Activated CD4-positive, alpha-beta T cell treated with anti-CD3 and anti-CD28 coated beads, Interleukin-2, amount 10 ng/mL, durations not matched to agents 24 days and 14 days (primary cell): ENCODE measurements at regions not wholly inside any gene's neighbourhood (a gene's known extent, or its start where the extent isn't known, plus 50 kb on each side); places are given as distances from the start of the nearest gene placed in this dataset.

Source experiments
- DNase-seq: peaks from one replicate; pipeline ENCODE4 v3.0.0; 2022
- H3K27ac Mint-ChIP-seq: one replicate; pipeline ENCODE4 v1.8.0; 2022; ENCODE audit warnings: mild to moderate bottlenecking, mixed read lengths
- H3K27me3 Mint-ChIP-seq: one replicate; pipeline ENCODE4 v1.8.0; 2022; ENCODE audit warnings: mixed read lengths
- H3K36me3 Mint-ChIP-seq: one replicate; pipeline ENCODE4 v1.8.0; 2022; ENCODE audit warnings: low read depth, mild to moderate bottlenecking, mixed read lengths
- H3K4me1 Mint-ChIP-seq: one replicate; pipeline ENCODE4 v1.8.0; 2021; ENCODE audit warnings: mixed read lengths
- H3K4me3 Mint-ChIP-seq: one replicate; pipeline ENCODE4 v1.8.0; 2022; ENCODE audit warnings: mild to moderate bottlenecking, moderate library complexity, mixed read lengths
- H3K9me3 Mint-ChIP-seq: one replicate; pipeline ENCODE4 v1.8.0; 2021; ENCODE audit warnings: mixed read lengths
- intact Hi-C: fragments of 100-400 bp; cut with micrococcal nuclease; formaldehyde crosslinking; loops from one replicate; pipeline ENCODE4 v1.15.1; 2023

DNA sequence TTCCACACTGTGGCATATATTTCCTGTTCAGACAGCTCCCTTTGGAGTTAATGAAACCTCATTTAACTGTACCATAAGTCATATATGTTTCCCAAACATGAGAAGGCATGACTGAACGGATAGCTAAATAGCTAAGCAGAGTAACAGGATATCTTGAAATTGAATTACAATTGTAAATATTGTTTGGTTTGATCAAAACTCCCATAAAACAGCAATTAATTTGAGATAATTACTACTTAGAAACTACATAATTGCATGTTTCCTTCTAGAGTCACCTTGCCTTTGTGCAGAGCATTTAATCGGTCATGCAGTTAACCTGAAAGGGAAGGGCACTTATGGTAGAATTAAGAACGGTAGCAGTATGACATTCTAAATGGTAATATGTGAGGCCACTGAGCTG, 179.0 kb upstream of the MAP3K7 start:
- H3K9me3 Mint-ChIP-seq: no peaks in the 10 kb centered on the region
- H3K27ac Mint-ChIP-seq: no peak overlapping the region
- H3K4me3 Mint-ChIP-seq: no peak overlapping the region
- peaks cover 3% of the 10 kb centered on the region for H3K27me3 Mint-ChIP-seq
- intact Hi-C loops: no loop called here
- H3K36me3 Mint-ChIP-seq: no peaks in the 10 kb centered on the region
- no peak for DNase-seq
- no peaks in the 10 kb centered on the region for H3K4me1 Mint-ChIP-seq

DNA sequence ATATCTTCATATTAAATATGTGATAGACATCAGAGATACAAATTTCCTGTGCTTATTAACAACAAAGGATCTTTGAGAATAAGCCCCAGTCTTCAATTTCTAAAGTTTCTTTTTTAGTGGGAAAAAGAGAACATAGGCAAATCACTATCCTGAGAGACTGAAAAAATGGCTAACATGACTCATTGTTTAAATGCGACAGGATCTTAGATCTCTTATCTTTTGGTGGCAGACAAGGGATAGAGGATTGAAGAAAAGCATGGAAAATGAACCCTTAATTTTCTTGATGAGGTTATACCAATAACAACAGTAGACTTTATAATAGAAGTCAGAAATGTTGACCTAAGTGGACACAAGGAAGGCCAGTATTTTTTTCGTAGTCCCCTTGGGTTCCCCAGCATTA, 178.6 kb upstream of the MAP3K7 start:
- H3K4me1 Mint-ChIP-seq: no peaks in the 10 kb centered on the region
- no peaks in the 10 kb centered on the region for H3K9me3 Mint-ChIP-seq
- no peak overlapping the region for H3K27ac Mint-ChIP-seq
- no peaks in the 10 kb centered on the region for H3K36me3 Mint-ChIP-seq
- no peak overlapping the region for H3K4me3 Mint-ChIP-seq
- H3K27me3 Mint-ChIP-seq: peaks cover 3% of the 10 kb centered on the region
- DNase-seq: no peak
- intact Hi-C loops: no loop called here

DNA sequence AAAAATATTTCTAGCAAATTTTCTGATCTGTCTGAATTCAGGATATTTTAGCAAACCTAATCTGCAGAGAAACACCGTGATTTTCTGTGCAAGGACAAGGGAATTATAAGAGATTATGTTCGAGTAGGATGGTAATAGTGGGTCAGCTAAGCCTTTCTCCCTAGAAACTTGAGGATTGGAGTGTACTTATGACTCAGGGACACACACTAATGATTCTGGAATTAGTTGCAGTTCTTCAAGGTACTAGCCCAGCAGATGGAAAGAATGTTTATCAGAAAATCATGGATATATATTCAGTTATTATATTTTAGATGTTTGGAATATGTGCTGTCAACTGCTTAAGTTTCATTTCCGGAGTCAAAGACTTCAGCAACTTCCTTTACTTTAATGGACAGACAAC, 177.1 kb upstream of the MAP3K7 start:
- no peak overlapping the region for H3K27ac Mint-ChIP-seq
- no peaks in the 10 kb centered on the region for H3K4me1 Mint-ChIP-seq
- H3K4me3 Mint-ChIP-seq: no peak overlapping the region
- intact Hi-C loops: no loop called here
- no peaks in the 10 kb centered on the region for H3K9me3 Mint-ChIP-seq
- H3K36me3 Mint-ChIP-seq: no peaks in the 10 kb centered on the region
- H3K27me3 Mint-ChIP-seq: peaks cover 3% of the 10 kb centered on the region
- DNase-seq: no peak

DNA sequence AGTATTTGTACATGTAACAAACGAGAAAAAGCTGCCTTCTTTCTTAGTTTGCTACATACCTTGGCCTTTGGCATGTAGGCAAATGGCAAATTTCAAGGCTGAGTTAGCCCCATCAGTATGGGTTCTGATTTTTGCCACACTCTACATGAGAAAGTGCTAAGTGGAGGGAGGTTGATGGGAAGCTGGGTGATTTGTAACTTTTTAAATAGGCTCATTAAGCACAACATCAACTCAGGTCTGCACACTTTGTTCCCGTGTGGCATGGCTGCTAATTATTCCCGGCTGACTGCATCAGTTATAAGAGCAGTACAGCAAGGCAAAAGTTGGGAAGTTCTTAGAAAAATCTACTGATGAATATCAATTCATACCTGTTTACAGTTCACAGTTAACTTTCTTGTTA, 172.8 kb upstream of the MAP3K7 start:
- no peaks in the 10 kb centered on the region for H3K36me3 Mint-ChIP-seq
- intact Hi-C loops: no loop called here
- peaks cover 7% of the 10 kb centered on the region for H3K27me3 Mint-ChIP-seq
- no peak for DNase-seq
- H3K27ac Mint-ChIP-seq: no peak overlapping the region
- no peaks in the 10 kb centered on the region for H3K4me1 Mint-ChIP-seq
- no peaks in the 10 kb centered on the region for H3K9me3 Mint-ChIP-seq
- H3K4me3 Mint-ChIP-seq: no peak overlapping the region

DNA sequence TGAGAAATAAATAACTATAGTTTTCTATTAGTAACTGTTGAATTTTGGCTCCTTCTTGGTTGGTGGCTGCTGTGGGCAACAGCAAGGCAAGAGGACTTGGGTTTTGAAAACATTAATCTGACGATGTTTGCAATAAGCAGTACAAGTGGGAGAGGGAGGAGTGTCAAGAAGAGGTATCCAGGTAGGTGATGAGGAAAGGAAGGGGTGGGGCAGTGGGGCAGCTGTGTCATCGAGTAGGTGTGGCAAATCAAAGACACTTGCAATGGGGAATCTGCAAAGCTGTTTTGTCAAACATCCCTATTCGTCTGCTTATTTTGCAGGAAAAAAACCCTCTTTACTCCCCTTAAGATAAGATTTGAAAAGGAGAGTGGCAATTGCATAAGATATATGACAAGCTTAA, 171.9 kb upstream of the MAP3K7 start:
- peaks cover 7% of the 10 kb centered on the region for H3K27me3 Mint-ChIP-seq
- H3K4me1 Mint-ChIP-seq: no peaks in the 10 kb centered on the region
- H3K36me3 Mint-ChIP-seq: no peaks in the 10 kb centered on the region
- H3K27ac Mint-ChIP-seq: no peak overlapping the region
- intact Hi-C loops: no loop called here
- H3K4me3 Mint-ChIP-seq: no peak overlapping the region
- no peaks in the 10 kb centered on the region for H3K9me3 Mint-ChIP-seq
- no peak for DNase-seq

DNA sequence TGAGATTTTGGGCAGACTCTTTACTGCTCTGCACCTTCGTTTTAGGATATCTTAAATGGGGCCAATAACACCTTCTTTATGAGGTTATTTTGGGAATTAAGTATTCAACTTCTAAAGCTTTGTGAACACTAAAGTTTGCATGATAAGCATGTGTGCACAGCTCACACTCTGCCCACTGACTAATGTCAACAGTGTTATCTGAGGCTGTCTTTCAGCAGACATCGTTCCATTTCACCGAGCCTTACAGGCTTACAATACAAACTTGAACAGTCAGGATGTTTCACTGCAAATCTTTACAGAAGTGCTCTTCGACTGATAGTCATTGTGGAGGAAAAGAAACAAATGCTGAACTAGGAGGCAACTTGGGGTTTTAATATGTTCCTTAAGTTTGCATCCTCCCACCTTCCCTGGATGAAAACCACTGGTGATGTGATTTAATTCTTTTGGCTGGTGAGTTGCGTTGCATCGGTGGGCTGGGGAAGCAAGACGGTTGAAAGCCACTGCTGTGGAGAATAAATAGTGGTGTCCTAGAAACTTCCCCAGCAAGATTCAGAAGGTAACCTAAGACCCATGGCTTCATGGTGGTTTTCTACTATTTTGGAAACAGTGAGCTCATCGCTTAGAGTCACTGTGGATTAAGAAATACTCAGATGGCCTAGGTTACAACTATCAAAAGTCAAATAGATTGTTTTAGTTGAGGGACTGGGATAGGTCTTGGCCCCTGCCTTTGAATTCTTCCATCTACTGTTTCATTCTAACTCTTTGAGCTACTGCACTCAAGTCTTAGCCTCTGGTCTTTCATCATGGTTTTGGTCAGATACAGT, 167.2 kb upstream of the MAP3K7 start:
- no peak for DNase-seq
- Mint-ChIP-seq H3K36me3 (no peaks in the 10 kb centered on the region), H3K27ac (no peak overlapping the region), H3K4me1 (no peaks in the 10 kb centered on the region), H3K4me3 (no peak overlapping the region), H3K27me3 (peaks cover 8% of the 10 kb centered on the region), H3K9me3 (no peaks in the 10 kb centered on the region)
- intact Hi-C loops: no loop called here

DNA sequence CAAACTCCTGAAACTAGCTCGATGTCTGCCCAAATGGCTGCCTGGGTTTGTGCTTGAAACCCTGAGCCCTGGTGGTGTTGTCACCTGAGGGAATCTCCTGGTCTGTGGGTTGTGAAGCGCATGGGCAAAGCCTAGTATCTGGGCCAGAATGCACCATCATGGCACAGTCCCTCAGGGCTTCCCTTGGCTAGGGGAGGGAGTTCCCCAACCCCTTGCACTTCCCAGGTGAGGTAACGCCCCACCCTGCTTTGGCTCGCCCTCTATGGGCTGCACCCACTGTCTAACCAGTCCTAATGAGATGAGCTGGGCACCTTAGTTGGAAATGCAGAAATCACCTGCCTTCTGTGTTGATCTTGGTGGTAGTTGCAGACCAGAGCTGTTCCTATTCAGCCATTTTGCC, 152.9 kb upstream of the MAP3K7 start:
- Mint-ChIP-seq H3K27me3 (peaks cover 8% of the 10 kb centered on the region), H3K27ac (no peak overlapping the region), H3K4me3 (no peak overlapping the region), H3K4me1 (no peaks in the 10 kb centered on the region), H3K9me3 (no peaks in the 10 kb centered on the region), H3K36me3 (no peaks in the 10 kb centered on the region)
- intact Hi-C loops: no loop called here
- DNase-seq: peak; percentile 34

DNA sequence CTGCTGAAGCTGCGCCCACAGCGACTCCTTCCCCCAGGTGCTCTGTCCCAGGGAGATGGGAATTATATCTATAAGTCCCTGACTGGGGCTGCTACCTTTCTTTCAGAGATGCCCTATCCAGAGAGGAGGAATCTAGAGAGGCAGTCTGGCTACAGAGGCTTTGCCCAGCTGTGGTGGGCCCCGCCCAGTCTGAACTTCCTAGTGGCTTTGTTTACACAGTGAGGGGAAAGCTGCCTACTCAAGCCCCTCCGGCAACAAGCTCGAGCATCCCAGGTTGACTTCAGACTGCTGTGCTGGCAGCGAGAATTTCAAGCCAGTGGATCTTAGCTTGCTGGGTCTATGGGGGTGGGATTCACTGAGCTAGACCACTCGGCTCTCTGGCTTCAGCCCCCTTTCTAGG, 152.5 kb upstream of the MAP3K7 start:
- Mint-ChIP-seq H3K4me3 (no peak overlapping the region), H3K36me3 (no peaks in the 10 kb centered on the region), H3K9me3 (peaks cover 1% of the 10 kb centered on the region), H3K27me3 (peaks cover 8% of the 10 kb centered on the region), H3K4me1 (no peaks in the 10 kb centered on the region), H3K27ac (no peak overlapping the region)
- intact Hi-C loops: no loop called here
- peak; percentile 44 for DNase-seq

DNA sequence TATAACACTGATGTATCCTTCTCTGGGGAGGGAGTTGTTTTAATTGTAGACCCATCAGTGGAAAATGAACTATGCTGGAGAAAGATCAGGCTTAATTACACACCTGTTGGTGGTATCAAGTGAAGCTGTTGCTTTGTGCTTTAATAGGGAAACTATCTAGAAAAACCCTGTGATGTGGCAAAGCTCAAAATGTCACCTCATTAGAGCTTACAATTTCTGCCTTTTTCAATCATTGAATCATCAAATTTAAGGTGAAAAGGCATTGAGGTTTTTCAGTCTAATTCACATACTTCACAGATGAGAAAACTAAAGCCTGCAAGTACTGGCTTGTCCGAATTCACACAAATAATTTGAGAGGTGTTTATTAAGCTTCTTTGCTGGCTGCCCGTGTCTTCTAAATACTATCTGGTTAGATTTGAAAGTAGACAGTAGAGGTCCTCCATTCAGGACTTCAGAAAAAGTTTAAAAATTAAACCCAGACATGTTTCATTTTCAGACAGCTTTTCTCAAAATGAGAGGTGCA, 143.3 kb upstream of the MAP3K7 start:
- no peaks in the 10 kb centered on the region for H3K4me1 Mint-ChIP-seq
- intact Hi-C loops: no loop called here
- H3K9me3 Mint-ChIP-seq: peaks cover 5% of the 10 kb centered on the region
- H3K27ac Mint-ChIP-seq: no peak overlapping the region
- no peak overlapping the region for H3K4me3 Mint-ChIP-seq
- no peaks in the 10 kb centered on the region for H3K27me3 Mint-ChIP-seq
- no peaks in the 10 kb centered on the region for H3K36me3 Mint-ChIP-seq
- DNase-seq: no peak

DNA sequence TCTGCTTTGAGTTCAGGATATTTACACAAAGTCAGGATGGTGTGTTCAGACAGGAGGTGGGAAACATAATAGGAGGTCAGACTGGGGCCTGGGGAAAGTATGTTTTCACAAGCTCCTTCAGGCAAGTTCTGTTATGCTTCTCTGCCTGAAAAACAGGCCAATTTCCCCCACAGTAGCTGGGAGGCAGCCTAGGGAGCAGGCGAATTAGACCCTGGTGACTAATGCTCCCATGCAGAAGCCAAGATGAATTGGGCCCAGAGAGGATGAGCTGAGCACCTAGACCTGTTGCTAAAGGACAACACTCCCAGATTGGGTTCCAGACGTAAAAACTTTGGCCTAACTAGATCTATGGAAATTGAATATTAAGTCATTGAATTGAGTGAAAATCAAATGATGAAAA, 142.2 kb upstream of the MAP3K7 start:
- intact Hi-C loops: no loop called here
- no peak overlapping the region for H3K4me3 Mint-ChIP-seq
- peaks cover under 1% of the 10 kb centered on the region for H3K9me3 Mint-ChIP-seq
- DNase-seq: no peak
- H3K27ac Mint-ChIP-seq: no peak overlapping the region
- no peaks in the 10 kb centered on the region for H3K36me3 Mint-ChIP-seq
- no peaks in the 10 kb centered on the region for H3K4me1 Mint-ChIP-seq
- no peaks in the 10 kb centered on the region for H3K27me3 Mint-ChIP-seq

DNA sequence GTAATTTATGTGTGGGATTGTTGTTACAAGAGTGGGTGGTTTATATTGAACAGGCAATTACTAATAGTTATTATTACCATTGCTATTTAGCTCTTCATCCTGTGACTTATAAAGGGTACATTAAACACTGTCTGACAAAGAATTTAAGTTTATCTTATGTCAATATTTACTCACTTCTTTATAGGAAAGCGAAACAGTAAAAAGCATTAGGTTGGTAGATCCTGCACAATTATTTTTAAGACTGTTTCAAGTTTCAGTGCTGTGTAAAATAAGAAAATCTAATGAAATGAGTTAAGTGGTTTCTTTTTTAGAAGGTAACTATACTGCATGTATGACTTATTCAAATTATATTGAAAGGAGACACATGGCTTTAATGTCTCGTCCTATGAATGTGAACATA, 135.8 kb upstream of the MAP3K7 start:
- intact Hi-C loops: no loop called here
- Mint-ChIP-seq H3K36me3 (no peaks in the 10 kb centered on the region), H3K27ac (no peak overlapping the region), H3K4me3 (no peak overlapping the region), H3K4me1 (no peaks in the 10 kb centered on the region), H3K9me3 (no peaks in the 10 kb centered on the region), H3K27me3 (peaks cover 2% of the 10 kb centered on the region)
- no peak for DNase-seq

DNA sequence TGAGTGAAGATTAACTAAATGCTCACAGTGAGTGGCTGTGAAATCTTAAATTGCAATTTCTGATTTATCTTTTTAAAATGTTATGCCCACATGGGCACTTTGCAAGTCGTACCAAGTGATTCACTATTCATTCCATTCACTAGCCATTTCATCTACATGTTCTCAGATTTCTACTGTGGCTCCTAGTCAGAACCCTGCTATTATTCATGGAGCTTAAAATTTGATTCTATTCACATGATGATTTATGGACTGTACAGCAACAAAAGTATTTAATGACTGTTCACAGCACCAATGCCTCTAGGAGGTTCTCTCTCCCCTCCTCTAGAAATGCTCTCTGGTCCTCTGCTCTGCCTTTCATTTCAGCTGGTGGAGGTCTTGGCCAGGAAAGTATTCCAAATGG, 133.5 kb upstream of the MAP3K7 start:
- no peaks in the 10 kb centered on the region for H3K36me3 Mint-ChIP-seq
- no peaks in the 10 kb centered on the region for H3K9me3 Mint-ChIP-seq
- peaks cover 4% of the 10 kb centered on the region for H3K27me3 Mint-ChIP-seq
- intact Hi-C loops: no loop called here
- no peaks in the 10 kb centered on the region for H3K4me1 Mint-ChIP-seq
- H3K27ac Mint-ChIP-seq: no peak overlapping the region
- no peak for DNase-seq
- no peak overlapping the region for H3K4me3 Mint-ChIP-seq

DNA sequence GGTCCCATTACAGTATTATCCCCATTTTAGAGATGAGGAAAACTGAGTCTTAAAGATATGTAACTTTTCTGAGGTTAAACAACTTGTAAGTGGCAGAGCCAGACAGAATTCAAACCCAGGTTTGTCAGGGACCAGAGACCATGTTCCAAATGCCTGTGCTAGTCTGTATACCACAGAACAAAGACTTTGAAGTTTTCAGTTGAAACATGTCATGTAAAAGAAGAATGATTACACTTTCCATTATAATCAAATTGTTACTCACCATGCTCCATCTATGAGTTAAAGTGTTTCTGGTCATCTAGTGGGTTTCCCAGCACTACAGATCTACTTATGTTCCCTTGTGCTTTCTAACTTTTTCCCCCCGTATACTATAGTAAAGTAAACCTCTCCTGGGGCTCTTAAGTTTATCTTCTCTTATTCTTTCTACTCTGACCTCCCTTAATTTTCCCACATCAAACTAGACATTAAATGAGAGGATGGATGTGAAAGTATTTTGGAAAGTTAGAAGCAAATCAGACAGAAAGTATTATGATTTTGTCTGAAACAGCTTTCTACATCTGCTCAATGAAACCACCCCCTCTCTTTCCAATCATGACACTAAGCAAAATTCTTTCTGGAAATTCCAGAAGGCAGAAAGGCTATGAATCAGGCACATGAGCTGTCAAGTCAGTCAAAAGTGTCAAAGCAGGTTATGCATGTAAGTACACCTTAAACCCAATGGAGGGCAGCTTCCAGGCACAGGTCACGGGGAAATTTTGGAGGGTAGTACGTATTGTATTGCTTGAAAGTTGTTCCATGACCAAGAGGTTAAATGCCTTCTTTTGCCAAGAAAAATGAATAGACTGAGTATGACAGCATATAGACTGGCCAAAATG, 132.7 kb upstream of the MAP3K7 start:
- no peak for DNase-seq
- H3K4me1 Mint-ChIP-seq: no peaks in the 10 kb centered on the region
- intact Hi-C loops: no loop called here
- no peaks in the 10 kb centered on the region for H3K36me3 Mint-ChIP-seq
- H3K9me3 Mint-ChIP-seq: no peaks in the 10 kb centered on the region
- peaks cover 8% of the 10 kb centered on the region for H3K27me3 Mint-ChIP-seq
- H3K27ac Mint-ChIP-seq: peak overlapping the region; percentile 46
- no peak overlapping the region for H3K4me3 Mint-ChIP-seq

DNA sequence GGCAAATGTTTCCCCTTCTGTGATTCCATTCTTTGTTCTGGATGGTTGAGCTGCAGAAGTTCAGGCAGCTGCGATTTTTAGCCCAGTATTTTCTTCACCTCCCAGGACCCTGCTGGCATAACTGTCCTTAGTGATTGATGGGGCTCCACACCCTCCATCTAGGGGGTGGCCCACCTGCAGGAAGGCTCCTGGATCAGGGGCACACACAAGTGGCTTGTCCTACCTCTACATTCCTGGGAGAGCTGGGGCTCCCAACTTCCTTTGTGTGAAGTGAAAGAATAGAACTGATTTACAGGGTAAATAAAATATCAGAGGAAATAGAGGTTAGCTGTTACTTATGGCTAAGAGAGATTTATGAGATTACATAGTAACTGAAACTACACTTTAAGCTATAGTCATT, 129.5 kb upstream of the MAP3K7 start:
- DNase-seq: no peak
- no peak overlapping the region for H3K27ac Mint-ChIP-seq
- H3K27me3 Mint-ChIP-seq: peaks cover 15% of the 10 kb centered on the region
- no peaks in the 10 kb centered on the region for H3K36me3 Mint-ChIP-seq
- no peak overlapping the region for H3K4me3 Mint-ChIP-seq
- no peaks in the 10 kb centered on the region for H3K4me1 Mint-ChIP-seq
- no peaks in the 10 kb centered on the region for H3K9me3 Mint-ChIP-seq
- intact Hi-C loops: no loop called here
